HFFc6 (cell line): ENCODE measurements at regions not wholly inside any gene's neighbourhood (a gene's known extent, or its start where the extent isn't known, plus 50 kb on each side); places are given as distances from the start of the nearest gene placed in this dataset.

Experiments
- DNase-seq: peaks from one replicate; pipeline ENCODE4 v3.0.0-alpha.2; 2018
- H3K27ac Mint-ChIP-seq: 2 replicates; pipeline ENCODE4 v1.8.0; 2020; ENCODE audit warnings: mild to moderate bottlenecking, mixed read lengths
- H3K27me3 Mint-ChIP-seq: 2 replicates; pipeline ENCODE4 v1.8.0; 2021; ENCODE audit warnings: mild to moderate bottlenecking, moderate library complexity, mixed read lengths; ENCODE audit not compliant: insufficient read depth
- H3K36me3 Mint-ChIP-seq: 2 replicates; pipeline ENCODE4 v1.8.0; 2021; ENCODE audit warnings: low read depth, mixed read lengths
- H3K4me1 Mint-ChIP-seq: 2 replicates; pipeline ENCODE4 v1.8.0; 2020; ENCODE audit warnings: low read depth, mixed read lengths
- H3K4me3 Mint-ChIP-seq: 2 replicates; pipeline ENCODE4 v1.8.0; 2020; ENCODE audit warnings: mild to moderate bottlenecking, moderate library complexity, mixed read lengths
- H3K9me3 Mint-ChIP-seq: 2 replicates; pipeline ENCODE4 v1.8.0; 2020; ENCODE audit warnings: mild to moderate bottlenecking, mixed read lengths
- CTCF ChIP-seq: fragments of 200-600 bp; sonication (generic); IDR thresholded peaks from 2 replicates; pipeline ENCODE4 v1.5.0; 2021; ENCODE audit warnings: antibody characterized with exemption, mild to moderate bottlenecking

- no peak for TF ChIP-seq CTCF
- Mint-ChIP-seq H3K9me3 (peaks cover 41% of the 10 kb centered on the region), H3K27me3 (no peaks in the 10 kb centered on the region), H3K36me3 (peaks cover 3% of the 10 kb centered on the region; the same call in 1 of the 2 replicates), H3K27ac (no peak overlapping the region), H3K4me3 (no peak overlapping the region), H3K4me1 (no peaks in the 10 kb centered on the region)
- DNase-seq = no peak
Observed at GRCh38 chr1:233730809-233731208, 116.9 kb downstream of the KCNK1 start.

- Mint-ChIP-seq H3K4me3 (no peak overlapping the region), H3K9me3 (peaks cover 41% of the 10 kb centered on the region), H3K36me3 (peaks cover 3% of the 10 kb centered on the region; the same call in 1 of the 2 replicates), H3K27ac (no peak overlapping the region), H3K27me3 (no peaks in the 10 kb centered on the region), H3K4me1 (no peaks in the 10 kb centered on the region)
- no peak for TF ChIP-seq CTCF
- no peak for DNase-seq
Observed at GRCh38 chr1:233732206-233732605, 118.3 kb downstream of the KCNK1 start.

GRCh38 chr1:233734456-233734855 is 120.5 kb downstream of the KCNK1 start:
- H3K9me3 Mint-ChIP-seq = peaks cover 50% of the 10 kb centered on the region
- no peak overlapping the region for H3K4me3 Mint-ChIP-seq
- peaks cover 3% of the 10 kb centered on the region; the same call in 1 of the 2 replicates for H3K36me3 Mint-ChIP-seq
- TF ChIP-seq CTCF = no peak
- DNase-seq = no peak
- H3K4me1 Mint-ChIP-seq = no peaks in the 10 kb centered on the region
- H3K27ac Mint-ChIP-seq = no peak overlapping the region
- H3K27me3 Mint-ChIP-seq = no peaks in the 10 kb centered on the region

GRCh38 chr1:233735331-233735730 is 121.4 kb downstream of the KCNK1 start:
- peaks cover 46% of the 10 kb centered on the region for H3K9me3 Mint-ChIP-seq
- no peaks in the 10 kb centered on the region for H3K4me1 Mint-ChIP-seq
- H3K27me3 Mint-ChIP-seq = no peaks in the 10 kb centered on the region
- no peak for TF ChIP-seq CTCF
- no peak overlapping the region for H3K4me3 Mint-ChIP-seq
- DNase-seq = no peak
- no peak overlapping the region for H3K27ac Mint-ChIP-seq
- H3K36me3 Mint-ChIP-seq = peaks cover 3% of the 10 kb centered on the region; the same call in 1 of the 2 replicates

- Mint-ChIP-seq H3K27ac (no peak overlapping the region), H3K27me3 (no peaks in the 10 kb centered on the region), H3K9me3 (peaks cover 42% of the 10 kb centered on the region), H3K4me1 (no peaks in the 10 kb centered on the region), H3K36me3 (peaks cover 3% of the 10 kb centered on the region; the same call in 1 of the 2 replicates), H3K4me3 (no peak overlapping the region)
- no peak for DNase-seq
- no peak for TF ChIP-seq CTCF
Observed at GRCh38 chr1:233735847-233736246, 121.9 kb downstream of the KCNK1 start.

- DNase-seq = no peak
- H3K9me3 Mint-ChIP-seq = peaks cover 37% of the 10 kb centered on the region
- H3K4me1 Mint-ChIP-seq = no peaks in the 10 kb centered on the region
- H3K27ac Mint-ChIP-seq = no peak overlapping the region
- H3K27me3 Mint-ChIP-seq = no peaks in the 10 kb centered on the region; the same call in 1 of the 2 replicates
- peaks cover under 1% of the 10 kb centered on the region; the same call in 1 of the 2 replicates for H3K36me3 Mint-ChIP-seq
- no peak overlapping the region for H3K4me3 Mint-ChIP-seq
- TF ChIP-seq CTCF = no peak
Observed at GRCh38 chr1:233737341-233737740, 123.4 kb downstream of the KCNK1 start.
